GM18505 (cell line): ENCODE measurements at regions not wholly inside any gene's neighbourhood (a gene's known extent, or its start where the extent isn't known, plus 50 kb on each side); places are given as distances from the start of the nearest gene placed in this dataset.

ENCODE experiments used
- ATAC-seq: cut with Tn5 transposase; IDR thresholded peaks from one replicate; pipeline ENCODE4 v1.9.1; 2021; ENCODE audit not compliant: unreplicated experiment
- POLR2A ChIP-seq: IDR thresholded peaks from 4 replicates; pipeline ENCODE4 v1.6.1; 2011; ENCODE audit warnings: borderline replicate concordance; ENCODE audit not compliant: insufficient read depth, insufficient read length; ENCODE audit errors: extremely low read depth

- no peak for TF ChIP-seq POLR2A
- no peak for ATAC-seq
These were observed 357.5 kb downstream of the RAPGEF2 start for GRCh38 chr4:159460371-159460770.

- ATAC-seq: no peak
These were observed 360.4 kb downstream of the RAPGEF2 start for GRCh38 chr4:159463235-159463634.

GRCh38 chr4:159464302-159464701 is 361.4 kb downstream of the RAPGEF2 start:
- no peak for TF ChIP-seq POLR2A
- ATAC-seq: no peak

More at GRCh38 chr4:159463235-159463634, 360.4 kb downstream of the RAPGEF2 start:
- no peak for TF ChIP-seq POLR2A

- no peak for ATAC-seq
- TF ChIP-seq POLR2A: no peak
These were observed 374.0 kb downstream of the RAPGEF2 start for GRCh38 chr4:159476886-159477285.

GRCh38 chr4:159480826-159481225 is 377.9 kb downstream of the RAPGEF2 start:
- no peak for ATAC-seq
- TF ChIP-seq POLR2A: no peak

- ATAC-seq: no peak
- no peak for TF ChIP-seq POLR2A
These were observed 379.1 kb downstream of the RAPGEF2 start for GRCh38 chr4:159481936-159482335.

GRCh38 chr4:159483110-159483781 is 380.4 kb downstream of the RAPGEF2 start:
- no peak for ATAC-seq
- TF ChIP-seq POLR2A: no peak

- TF ChIP-seq POLR2A: no peak
- ATAC-seq: no peak
These were observed 381.2 kb downstream of the RAPGEF2 start for GRCh38 chr4:159483782-159484741.

- TF ChIP-seq POLR2A: no peak
- no peak for ATAC-seq
These were observed 382.0 kb downstream of the RAPGEF2 start for GRCh38 chr4:159484864-159485263.

GRCh38 chr4:159487284-159487747 is 384.4 kb downstream of the RAPGEF2 start:
- ATAC-seq: peak; percentile 98
- no peak for TF ChIP-seq POLR2A

- no peak for ATAC-seq
- no peak for TF ChIP-seq POLR2A
These were observed 386.8 kb downstream of the RAPGEF2 start for GRCh38 chr4:159489646-159490045.

- no peak for TF ChIP-seq POLR2A
- no peak for ATAC-seq
These were observed 392.8 kb downstream of the RAPGEF2 start for GRCh38 chr4:159495515-159496236.

- no peak for ATAC-seq
- no peak for TF ChIP-seq POLR2A
These were observed 393.4 kb downstream of the RAPGEF2 start for GRCh38 chr4:159496248-159496647.
